PFSK-1 (cell line): ENCODE measurements at regions not wholly inside any gene's neighbourhood (a gene's known extent, or its start where the extent isn't known, plus 50 kb on each side); places are given as distances from the start of the nearest gene placed in this dataset.

Experiments
- FOXP2 ChIP-seq: optimal IDR thresholded peaks from 2 replicates; pipeline ENCODE3; 2011; ENCODE audit warnings: borderline replicate concordance, control low read depth, inconsistent platforms; ENCODE audit not compliant: insufficient read depth; ENCODE audit errors: extremely low read length, extremely low read depth
- POLR2AphosphoS5 ChIP-seq: IDR thresholded peaks from 2 replicates; pipeline ENCODE4 v1.6.1; 2012; ENCODE audit warnings: low read depth, mild to moderate bottlenecking, control low read depth, low read length, moderate library complexity
- REST ChIP-seq, 2 experiments: IDR thresholded peaks; 2 replicates each; pipeline versions ENCODE4 v1.6.1 to v1.8.0; 2011 to 2012; ENCODE audit warnings: low read depth in 2 of 2, low read length in 2 of 2, control low read depth in 1 of 2, inconsistent platforms in 1 of 2, mild to moderate bottlenecking in 1 of 2, moderate library complexity in 1 of 2; ENCODE audit not compliant: insufficient read depth in 1 of 2
- SIN3A ChIP-seq: IDR thresholded peaks from 2 replicates; pipeline ENCODE4 v1.6.1; 2012; ENCODE audit warnings: mild to moderate bottlenecking, low read length, moderate library complexity, borderline replicate concordance; ENCODE audit not compliant: insufficient read depth
- TAF1 ChIP-seq: IDR thresholded peaks from 2 replicates; pipeline ENCODE4 v1.6.1; 2012; ENCODE audit warnings: low read length, control low read depth, borderline replicate concordance; ENCODE audit not compliant: insufficient read depth

- TF ChIP-seq REST (IDR thresholded peaks at IDR 0.05; ENCODE audit: insufficient read depth in 1 of 2, low read depth in 2 of 2, low read length in 2 of 2) (no peak), POLR2AphosphoS5 (no peak), SIN3A (no peak), FOXP2 (no peak), TAF1 (no peak)
Observed at GRCh38 chr17:70916469-70916868, 747.1 kb downstream of the KCNJ2 start.
